Endodermal cell (in vitro differentiated cells): ENCODE measurements at regions not wholly inside any gene's neighbourhood (a gene's known extent, or its start where the extent isn't known, plus 50 kb on each side); places are given as distances from the start of the nearest gene placed in this dataset.

Source experiments
- DNase-seq: peaks from one replicate; pipeline ENCODE4 v3.0.0-alpha.2; 2017
- H3K27ac ChIP-seq: 2 replicates; pipeline ENCODE4 v1.5.1; 2013; ENCODE audit warnings: mild to moderate bottlenecking, low read depth, low read length, moderate library complexity
- H3K27me3 ChIP-seq: 2 replicates; pipeline ENCODE4 v1.6.1; 2013; ENCODE audit warnings: mild to moderate bottlenecking, low read length, moderate library complexity; ENCODE audit not compliant: insufficient read depth, control insufficient read depth, poor library complexity, severe bottlenecking
- H3K36me3 ChIP-seq: 2 replicates; pipeline ENCODE4 v1.7.0; 2013; ENCODE audit warnings: mild to moderate bottlenecking, low read length, moderate library complexity; ENCODE audit not compliant: control insufficient read depth, insufficient read depth
- H3K4me1 ChIP-seq: one replicate; pipeline ENCODE4 v1.7.0; 2013; ENCODE audit warnings: low read length; ENCODE audit not compliant: control insufficient read depth, insufficient read depth
- H3K4me3 ChIP-seq: 2 replicates; pipeline ENCODE4 v1.5.1; 2013; ENCODE audit warnings: mild to moderate bottlenecking, low read length, moderate library complexity
- H3K9ac ChIP-seq: 2 replicates; pipeline ENCODE4 v1.6.1; 2013; ENCODE audit warnings: mild to moderate bottlenecking, low read length, moderate library complexity; ENCODE audit not compliant: poor library complexity, severe bottlenecking; ENCODE audit errors: extremely low read depth
- H3K9me3 ChIP-seq: 2 replicates; pipeline ENCODE4 v1.6.1; 2013; ENCODE audit warnings: mild to moderate bottlenecking, low read length, moderate library complexity; ENCODE audit not compliant: control insufficient read depth
- H3K27ac Mint-ChIP-seq: 2 replicates; pipeline ENCODE4 v1.8.0; 2020; ENCODE audit warnings: mixed read lengths
- H3K27me3 Mint-ChIP-seq: 2 replicates; pipeline ENCODE4 v1.8.0; 2021; ENCODE audit warnings: mild to moderate bottlenecking, mixed read lengths; ENCODE audit not compliant: insufficient read depth
- H3K36me3 Mint-ChIP-seq: 2 replicates; pipeline ENCODE4 v1.8.0; 2020; ENCODE audit warnings: low read depth, mixed read lengths
- H3K4me1 Mint-ChIP-seq: 2 replicates; pipeline ENCODE4 v1.8.0; 2020; ENCODE audit warnings: mixed read lengths
- H3K4me3 Mint-ChIP-seq: 2 replicates; pipeline ENCODE4 v1.8.0; 2020; ENCODE audit warnings: mild to moderate bottlenecking, moderate library complexity, mixed read lengths
- H3K9me3 Mint-ChIP-seq: 2 replicates; pipeline ENCODE4 v1.8.0; 2020; ENCODE audit warnings: mild to moderate bottlenecking, mixed read lengths
- WGBS, 2 experiments: methylation state at CpG; one replicate each; pipeline versions ENCODE4 v1.1.5 to v1.1.7; 2013; ENCODE audit warnings: missing lambda C conversion rate in 2 of 2, mixed read lengths in 1 of 2; ENCODE audit not compliant: insufficient coverage in 1 of 2, insufficient read length in 1 of 2; 5-methylcytosine and 5-hydroxymethylcytosine counted together
- TF ChIP-seq, protein P1 (sequence below): fragments of 200-600 bp; sonication (generic); conservative IDR thresholded peaks from 2 replicates; pipeline ENCODE4 v1.5.0; 2021; ENCODE audit warnings: antibody characterized with exemption, mild to moderate bottlenecking

DNA sequence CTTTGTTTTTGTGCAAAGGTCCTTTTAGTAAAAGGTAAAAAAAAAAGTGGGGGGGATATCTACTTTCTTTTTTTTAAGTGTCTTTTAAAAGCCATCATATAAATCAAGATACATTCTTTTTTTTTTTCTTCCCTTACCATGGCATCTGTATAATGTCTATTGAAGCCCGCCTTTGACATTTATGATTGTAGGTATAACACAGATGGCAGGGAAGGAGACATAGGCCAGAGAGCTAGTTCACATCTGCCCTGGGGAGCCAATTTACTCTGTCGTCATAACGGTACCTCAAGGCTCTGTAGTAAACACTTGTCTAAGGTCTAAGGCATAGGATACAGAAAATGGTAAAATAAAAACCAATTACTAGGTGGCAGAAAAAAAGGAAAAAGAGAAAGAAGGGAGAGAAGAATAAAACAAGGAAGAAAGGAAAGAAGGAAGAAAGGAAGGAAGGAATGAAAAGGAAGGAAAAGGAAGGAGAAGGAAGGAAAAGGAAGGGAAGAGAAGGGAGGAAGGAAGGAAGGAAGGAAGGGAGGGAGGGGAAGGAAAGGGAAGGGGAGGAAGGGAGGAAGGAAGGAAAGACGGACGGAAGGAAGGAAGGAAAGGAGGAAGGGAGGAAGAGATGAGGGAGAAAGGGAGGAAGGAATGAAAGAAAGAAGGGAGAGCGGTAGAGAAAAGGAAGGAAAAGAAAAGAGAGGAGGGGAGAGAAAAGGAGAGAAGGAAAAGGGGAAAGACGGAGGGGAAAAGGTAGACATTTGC, 343.5 kb downstream of the RBM43 start:
- TF ChIP-seq, protein P1, sequence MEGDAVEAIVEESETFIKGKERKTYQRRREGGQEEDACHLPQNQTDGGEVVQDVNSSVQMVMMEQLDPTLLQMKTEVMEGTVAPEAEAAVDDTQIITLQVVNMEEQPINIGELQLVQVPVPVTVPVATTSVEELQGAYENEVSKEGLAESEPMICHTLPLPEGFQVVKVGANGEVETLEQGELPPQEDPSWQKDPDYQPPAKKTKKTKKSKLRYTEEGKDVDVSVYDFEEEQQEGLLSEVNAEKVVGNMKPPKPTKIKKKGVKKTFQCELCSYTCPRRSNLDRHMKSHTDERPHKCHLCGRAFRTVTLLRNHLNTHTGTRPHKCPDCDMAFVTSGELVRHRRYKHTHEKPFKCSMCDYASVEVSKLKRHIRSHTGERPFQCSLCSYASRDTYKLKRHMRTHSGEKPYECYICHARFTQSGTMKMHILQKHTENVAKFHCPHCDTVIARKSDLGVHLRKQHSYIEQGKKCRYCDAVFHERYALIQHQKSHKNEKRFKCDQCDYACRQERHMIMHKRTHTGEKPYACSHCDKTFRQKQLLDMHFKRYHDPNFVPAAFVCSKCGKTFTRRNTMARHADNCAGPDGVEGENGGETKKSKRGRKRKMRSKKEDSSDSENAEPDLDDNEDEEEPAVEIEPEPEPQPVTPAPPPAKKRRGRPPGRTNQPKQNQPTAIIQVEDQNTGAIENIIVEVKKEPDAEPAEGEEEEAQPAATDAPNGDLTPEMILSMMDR, result no peak
- H3K4me1 Mint-ChIP-seq, result no peaks in the 10 kb centered on the region
- Histone ChIP-seq H3K9ac (no peak overlapping the region), H3K9me3 (no peaks in the 10 kb centered on the region), H3K27me3 (no peaks in the 10 kb centered on the region), H3K27ac (no peak overlapping the region), H3K36me3 (no peaks in the 10 kb centered on the region), H3K4me3 (no peak overlapping the region), H3K4me1 (no peaks in the 10 kb centered on the region)
- peaks cover 2% of the 10 kb centered on the region for H3K9me3 Mint-ChIP-seq
- H3K4me3 Mint-ChIP-seq, result no peak overlapping the region
- H3K36me3 Mint-ChIP-seq, result no peaks in the 10 kb centered on the region
- no peaks in the 10 kb centered on the region for H3K27me3 Mint-ChIP-seq
- DNase-seq, result no peak
- 85 to 90% methylated on average over 6 to 7 of the region's 7 CpGs for WGBS, 2 experiments
- no peak overlapping the region for H3K27ac Mint-ChIP-seq

DNA sequence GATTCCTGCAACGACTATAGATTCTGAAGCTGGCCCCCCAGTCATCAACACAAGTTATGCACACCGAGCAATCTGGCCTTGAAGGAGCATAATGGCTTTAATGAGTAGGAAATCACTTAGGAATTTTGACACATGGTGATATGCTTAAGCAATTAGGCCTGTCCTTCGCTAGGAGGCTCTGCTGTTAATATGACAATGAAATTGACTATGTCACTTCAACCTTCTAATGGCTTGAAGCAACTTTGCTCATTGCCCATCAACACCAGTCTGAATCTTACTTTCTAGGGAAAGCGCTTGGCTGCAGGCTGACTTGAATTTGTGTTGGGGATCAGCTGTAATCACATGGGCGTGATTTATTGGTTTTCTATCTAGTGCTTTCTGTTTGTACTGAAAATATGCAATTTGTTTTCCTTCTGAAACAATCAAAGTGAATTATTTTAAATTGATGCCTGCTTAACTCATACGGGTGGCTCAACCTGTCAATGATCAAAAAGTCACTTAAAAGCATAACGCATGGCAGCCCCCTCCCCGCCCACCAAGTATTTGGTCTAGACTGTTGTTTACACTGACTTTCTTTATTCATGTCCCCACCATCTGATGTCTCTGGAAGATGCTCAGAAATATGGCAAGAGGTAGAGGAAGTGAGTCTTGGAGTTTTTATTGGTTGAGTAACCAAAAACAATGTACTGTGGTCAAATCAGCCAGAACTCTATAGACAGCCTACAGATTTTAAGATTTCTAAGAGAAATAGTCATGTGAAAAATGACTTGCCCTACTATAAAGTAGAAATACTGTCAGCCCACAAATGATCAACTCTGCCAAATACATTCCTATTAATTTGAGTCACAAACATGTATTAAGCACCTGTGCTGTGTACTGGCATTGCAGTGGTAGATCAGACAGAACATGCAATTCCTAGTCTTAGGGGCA, 344.9 kb downstream of the RBM43 start:
- no peak overlapping the region for H3K4me3 ChIP-seq
- Mint-ChIP-seq H3K27me3 (no peaks in the 10 kb centered on the region), H3K9me3 (no peaks in the 10 kb centered on the region), H3K4me1 (no peaks in the 10 kb centered on the region), H3K36me3 (no peaks in the 10 kb centered on the region), H3K27ac (no peak overlapping the region), H3K4me3 (no peak overlapping the region)
- H3K9ac ChIP-seq, result no peak overlapping the region
- H3K36me3 ChIP-seq, result no peaks in the 10 kb centered on the region
- DNase-seq, result no peak
- TF ChIP-seq, protein P1, result no peak
- no peaks in the 10 kb centered on the region for H3K27me3 ChIP-seq
- H3K4me1 ChIP-seq, result no peaks in the 10 kb centered on the region
- WGBS, 2 experiments, result 90 to 92% methylated on average over 5 to 8 of the region's 8 CpGs
- no peak overlapping the region for H3K27ac ChIP-seq
- H3K9me3 ChIP-seq, result no peaks in the 10 kb centered on the region

DNA sequence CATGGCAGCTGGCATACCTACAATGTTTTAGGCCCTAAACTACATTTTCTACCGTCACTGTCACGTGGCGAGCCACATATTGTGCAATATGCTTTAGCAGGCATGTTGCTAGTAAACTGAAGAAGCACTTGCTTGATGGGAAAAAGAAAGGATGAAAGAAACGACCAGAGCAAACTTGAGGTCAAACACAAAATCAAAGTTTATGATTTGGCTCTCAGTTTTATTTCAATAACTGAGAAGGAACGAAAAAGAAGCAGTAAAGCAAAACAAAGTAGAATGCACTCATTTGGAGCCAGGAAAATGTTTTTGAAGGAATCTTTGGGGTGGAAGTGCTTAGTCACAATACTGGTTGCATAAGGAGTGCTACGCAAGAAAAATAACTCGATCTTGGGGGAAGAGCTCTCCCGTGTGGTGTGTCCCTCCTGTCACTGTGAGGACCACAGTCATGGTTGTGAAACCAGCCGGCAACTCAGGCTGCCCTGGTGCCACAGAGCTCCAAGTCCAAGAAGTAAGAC, 349.8 kb downstream of the RBM43 start:
- H3K9me3 Mint-ChIP-seq, result no peaks in the 10 kb centered on the region
- peak; percentile 49 for DNase-seq
- Histone ChIP-seq H3K4me3 (no peak overlapping the region), H3K4me1 (no peaks in the 10 kb centered on the region), H3K36me3 (no peaks in the 10 kb centered on the region), H3K9me3 (no peaks in the 10 kb centered on the region), H3K27ac (no peak overlapping the region), H3K27me3 (no peaks in the 10 kb centered on the region), H3K9ac (no peak overlapping the region)
- H3K4me3 Mint-ChIP-seq, result no peak overlapping the region
- no peaks in the 10 kb centered on the region for H3K27me3 Mint-ChIP-seq
- TF ChIP-seq, protein P1, result peak; percentile 24
- no peak overlapping the region for H3K27ac Mint-ChIP-seq
- peaks cover 1% of the 10 kb centered on the region for H3K4me1 Mint-ChIP-seq
- H3K36me3 Mint-ChIP-seq, result no peaks in the 10 kb centered on the region
- 78 to 82% methylated on average over 7 to 9 of the region's 9 CpGs for WGBS, 2 experiments
